ENCODE measurements at regions not wholly inside any gene's neighbourhood (a gene's known extent, or its start where the extent isn't known, plus 50 kb on each side); places are given as distances from the start of the nearest gene placed in this dataset.

DNA sequence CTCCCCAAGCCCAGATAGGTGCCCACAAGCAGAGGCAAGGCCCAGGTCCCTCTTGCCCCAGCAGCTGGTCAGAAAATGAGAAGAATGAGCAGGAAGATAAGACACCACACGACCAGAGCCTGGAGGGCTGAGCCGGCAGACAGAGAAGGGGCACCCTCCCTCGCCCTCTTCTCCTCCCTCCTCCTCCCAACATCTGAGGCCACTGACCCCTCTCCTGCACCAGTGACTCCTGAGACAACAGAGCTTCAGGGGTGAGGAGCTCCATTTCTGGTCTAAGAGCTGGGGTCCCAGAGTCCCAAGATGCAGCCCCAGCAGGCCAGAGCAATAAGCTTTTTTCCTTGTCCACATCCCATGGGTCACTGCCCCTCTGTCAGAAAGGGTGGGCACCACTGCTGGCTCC lies 159.2 kb downstream of the TRIM29 start:
- TF ChIP-seq, protein P1, sequence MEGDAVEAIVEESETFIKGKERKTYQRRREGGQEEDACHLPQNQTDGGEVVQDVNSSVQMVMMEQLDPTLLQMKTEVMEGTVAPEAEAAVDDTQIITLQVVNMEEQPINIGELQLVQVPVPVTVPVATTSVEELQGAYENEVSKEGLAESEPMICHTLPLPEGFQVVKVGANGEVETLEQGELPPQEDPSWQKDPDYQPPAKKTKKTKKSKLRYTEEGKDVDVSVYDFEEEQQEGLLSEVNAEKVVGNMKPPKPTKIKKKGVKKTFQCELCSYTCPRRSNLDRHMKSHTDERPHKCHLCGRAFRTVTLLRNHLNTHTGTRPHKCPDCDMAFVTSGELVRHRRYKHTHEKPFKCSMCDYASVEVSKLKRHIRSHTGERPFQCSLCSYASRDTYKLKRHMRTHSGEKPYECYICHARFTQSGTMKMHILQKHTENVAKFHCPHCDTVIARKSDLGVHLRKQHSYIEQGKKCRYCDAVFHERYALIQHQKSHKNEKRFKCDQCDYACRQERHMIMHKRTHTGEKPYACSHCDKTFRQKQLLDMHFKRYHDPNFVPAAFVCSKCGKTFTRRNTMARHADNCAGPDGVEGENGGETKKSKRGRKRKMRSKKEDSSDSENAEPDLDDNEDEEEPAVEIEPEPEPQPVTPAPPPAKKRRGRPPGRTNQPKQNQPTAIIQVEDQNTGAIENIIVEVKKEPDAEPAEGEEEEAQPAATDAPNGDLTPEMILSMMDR (IDR thresholded peaks at IDR 0.05) = no peak
- TF ChIP-seq POLR2A (IDR thresholded peaks at IDR 0.05) = no peak
- no peak for TF ChIP-seq EP300 (IDR thresholded peaks at IDR 0.05)
